ENCODE measurements at regions not wholly inside any gene's neighbourhood (a gene's known extent, or its start where the extent isn't known, plus 50 kb on each side); places are given as distances from the start of the nearest gene placed in this dataset.
"Not testable (repeated sequence)": the region's sequence is repeated elsewhere in the genome, so short reads cannot be mapped to it uniquely, and the experiment has no call there.

DNA sequence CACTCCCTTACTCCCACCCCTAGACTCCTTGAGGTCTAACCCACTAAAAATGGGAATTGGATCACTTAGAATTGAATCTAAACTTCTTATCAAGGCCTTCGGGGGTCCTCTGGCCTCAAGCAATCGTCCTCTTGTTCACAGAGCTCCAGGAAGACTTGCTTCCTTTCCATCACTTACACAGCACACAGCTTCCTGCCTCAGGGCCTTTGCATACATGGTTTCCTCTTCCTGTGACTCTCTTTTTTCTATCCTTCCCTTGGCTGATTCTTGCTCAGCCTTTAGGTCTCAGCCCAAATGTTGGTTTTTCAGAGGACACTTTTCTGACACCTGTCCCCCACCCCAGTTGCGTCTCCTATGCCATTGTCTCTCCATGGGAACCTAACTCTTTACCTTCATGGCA is 50.0 kb upstream of the ALDH1B1 start:
- intact Hi-C loops (cut with micrococcal nuclease) = loop anchor here (10.0 kb wide), 1 partner anchor 58 kb away; no protein-coding TSS in a partner anchor

DNA sequence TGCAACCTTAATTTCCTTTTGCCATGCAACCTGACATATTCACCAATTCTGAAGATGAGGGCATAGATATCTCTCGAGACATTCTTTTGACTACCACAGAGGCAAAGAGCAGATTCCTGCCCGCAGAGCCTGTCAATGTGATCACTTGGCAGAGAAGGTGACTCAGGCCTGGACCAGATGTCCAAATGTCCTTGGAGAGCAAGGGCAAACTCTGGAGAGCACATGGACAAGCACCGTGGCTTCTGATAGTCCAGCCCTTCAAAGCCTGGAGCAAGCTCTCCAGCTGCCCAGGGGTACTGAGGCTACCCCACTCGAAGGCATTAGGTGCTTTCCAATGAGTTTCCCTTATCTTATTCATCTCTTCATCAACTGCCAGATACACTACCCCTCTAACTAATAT is 50.4 kb upstream of the ALDH1B1 start:
- intact Hi-C loops (cut with micrococcal nuclease) = loop anchor here (10.0 kb wide), 1 partner anchor 57 kb away; no protein-coding TSS in a partner anchor

DNA sequence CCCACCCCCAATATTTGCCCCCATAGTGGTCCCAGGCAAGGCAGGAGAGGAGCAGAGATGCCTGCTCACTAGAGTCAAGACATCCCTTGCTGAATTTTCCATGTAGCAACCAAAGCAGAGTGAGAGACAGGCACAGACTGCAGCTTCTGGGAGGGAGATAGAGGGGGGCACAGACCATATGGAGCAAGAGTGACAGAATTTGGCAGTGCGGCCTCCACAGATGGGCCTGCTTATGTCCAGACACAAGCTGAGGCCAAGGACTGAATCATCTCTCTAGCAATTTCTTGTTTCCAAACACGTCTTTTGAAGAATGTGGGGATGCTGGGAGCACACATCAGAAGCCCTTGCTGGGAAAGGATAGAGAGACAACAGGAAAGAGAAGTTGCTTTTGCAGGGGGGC is 53.0 kb upstream of the ALDH1B1 start:
- intact Hi-C loops (cut with micrococcal nuclease) = no loop called here

DNA sequence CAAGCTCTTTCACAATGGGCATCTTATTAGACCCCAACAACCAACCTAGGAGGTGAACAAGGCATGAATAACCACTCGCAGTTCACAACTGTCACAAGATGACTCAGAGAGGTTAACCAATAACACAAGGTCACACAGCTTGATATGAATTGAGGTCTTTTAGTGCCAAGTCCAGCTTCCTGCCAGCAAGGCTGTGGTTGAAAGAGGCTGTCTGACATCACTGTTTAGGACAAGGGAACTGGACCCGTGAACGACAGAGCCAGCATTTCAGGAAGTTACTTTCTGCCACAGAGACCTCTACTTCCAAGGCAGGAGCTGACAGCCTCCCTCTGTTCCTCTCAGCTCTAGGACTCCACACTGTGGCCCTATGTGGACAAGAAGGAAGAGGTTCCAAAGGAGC is 53.4 kb upstream of the ALDH1B1 start:
- intact Hi-C loops (cut with micrococcal nuclease) = no loop called here

DNA sequence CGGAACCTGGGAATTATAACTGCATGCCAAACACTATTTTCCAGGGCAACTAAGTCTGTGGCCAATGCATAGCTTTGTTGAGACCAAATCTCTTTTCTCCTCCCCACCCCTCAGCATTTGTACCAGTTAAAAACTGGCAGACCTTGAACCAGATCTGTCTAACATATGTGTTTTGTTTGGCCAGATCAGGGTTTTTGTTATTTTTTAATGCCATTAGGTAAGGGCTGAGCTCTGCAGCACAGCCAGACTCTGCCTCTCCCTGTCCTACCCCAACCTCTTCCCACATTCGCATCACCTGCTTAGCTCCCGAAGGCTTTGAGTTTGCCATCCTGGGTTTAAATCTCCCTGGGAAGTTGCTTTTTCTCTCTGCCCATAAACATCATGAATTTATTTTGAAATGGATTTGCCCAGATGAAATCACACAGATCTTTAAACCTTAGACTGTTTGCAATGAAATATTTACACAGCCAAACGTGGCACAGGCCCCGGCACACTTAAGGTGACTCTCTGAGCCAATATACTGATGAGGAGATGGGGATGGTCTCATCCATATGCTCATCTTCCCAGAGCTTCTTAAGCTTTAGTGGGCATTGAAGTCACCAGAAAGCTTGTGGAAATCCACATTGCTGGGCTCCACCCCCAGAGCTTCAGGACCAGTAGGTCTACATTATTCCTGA is 54.0 kb upstream of the ALDH1B1 start:
- intact Hi-C loops (cut with micrococcal nuclease) = no loop called here

DNA sequence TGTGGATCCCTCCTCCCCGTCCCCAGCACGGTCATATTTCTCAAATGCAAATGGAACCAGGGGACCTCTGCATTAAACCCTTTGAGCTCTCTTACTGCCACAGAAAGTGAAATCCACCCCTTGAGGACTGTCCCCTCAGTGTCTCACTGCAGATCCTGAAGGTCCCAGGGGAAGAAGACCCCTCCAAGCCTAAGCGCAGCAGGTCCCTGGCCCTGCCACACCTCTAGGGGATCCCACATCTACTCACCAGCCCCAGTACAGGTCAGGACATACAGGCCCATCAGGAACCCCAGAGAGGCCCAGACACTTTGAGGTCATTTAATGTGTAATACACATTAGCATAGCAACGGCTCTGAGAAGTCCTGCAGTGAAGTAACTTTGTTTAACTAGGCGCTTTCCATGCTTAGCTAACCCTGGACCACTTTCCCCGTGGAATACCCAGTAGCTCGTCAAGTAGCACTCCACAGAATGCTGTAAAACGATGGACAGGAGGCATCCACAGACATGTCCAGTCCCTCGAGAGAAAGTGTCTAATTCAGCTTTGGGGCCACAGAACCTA is 54.7 kb upstream of the ALDH1B1 start:
- intact Hi-C loops (cut with micrococcal nuclease) = no loop called here

DNA sequence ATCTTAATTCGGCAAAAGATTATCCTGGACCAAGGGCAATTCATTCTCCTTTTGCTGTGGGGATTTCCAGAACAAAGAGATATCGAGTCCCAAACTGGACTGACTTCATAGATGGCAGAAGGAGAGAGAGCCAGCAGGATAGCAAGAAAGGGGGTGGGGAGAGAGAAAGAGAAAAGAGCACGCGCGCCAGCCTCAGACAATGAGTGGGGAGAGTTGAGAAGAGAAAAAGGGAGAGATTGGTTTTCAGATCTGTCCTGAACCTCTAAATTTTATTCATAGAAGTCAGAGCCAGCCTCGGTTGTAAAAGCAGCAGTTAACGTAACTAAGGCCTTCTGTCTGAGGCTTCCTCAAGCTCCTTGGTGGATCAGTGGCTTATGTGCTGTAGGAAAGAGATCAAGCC is 55.3 kb upstream of the ALDH1B1 start:
- intact Hi-C loops (cut with micrococcal nuclease) = no loop called here

DNA sequence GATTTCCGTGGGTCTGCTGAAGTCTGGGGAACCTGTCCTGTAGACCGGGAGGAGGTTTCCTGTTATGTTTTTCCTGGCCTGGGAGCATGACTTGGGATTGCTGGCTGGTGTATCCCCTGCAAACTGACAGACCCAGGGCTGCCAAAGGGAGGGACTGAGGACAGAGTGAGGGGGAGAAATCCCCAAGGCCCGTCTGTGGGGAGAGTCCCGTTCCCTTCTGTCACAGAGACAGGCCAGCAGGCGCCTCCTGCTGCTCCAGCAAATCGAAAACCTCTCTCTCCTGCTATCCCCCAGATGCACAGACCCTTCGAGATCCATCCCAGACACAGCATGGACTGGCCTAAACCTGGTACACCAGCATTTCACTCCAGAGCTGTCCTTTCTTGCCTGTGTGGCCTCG is 56.2 kb upstream of the ALDH1B1 start:
- intact Hi-C loops (cut with micrococcal nuclease) = no loop called here

DNA sequence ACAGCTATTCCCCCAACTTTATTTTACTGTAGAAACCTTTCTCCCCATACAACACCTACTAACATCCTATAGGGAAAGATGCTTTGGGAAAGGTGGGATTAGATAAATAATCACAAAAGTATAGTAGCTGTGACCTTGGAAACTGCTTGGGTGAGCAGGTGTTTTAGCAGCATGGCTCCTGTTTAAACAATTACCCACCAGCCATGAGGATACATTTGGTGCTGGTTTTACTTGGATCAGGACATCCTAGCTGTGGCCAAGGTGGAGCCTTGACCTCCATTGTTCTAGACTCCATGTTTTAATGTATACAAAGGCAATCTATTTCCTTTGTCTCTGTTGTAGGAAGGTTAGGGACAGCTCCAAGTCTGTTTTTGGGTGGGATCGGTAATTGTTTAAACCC is 56.8 kb upstream of the ALDH1B1 start:
- intact Hi-C loops (cut with micrococcal nuclease) = no loop called here

DNA sequence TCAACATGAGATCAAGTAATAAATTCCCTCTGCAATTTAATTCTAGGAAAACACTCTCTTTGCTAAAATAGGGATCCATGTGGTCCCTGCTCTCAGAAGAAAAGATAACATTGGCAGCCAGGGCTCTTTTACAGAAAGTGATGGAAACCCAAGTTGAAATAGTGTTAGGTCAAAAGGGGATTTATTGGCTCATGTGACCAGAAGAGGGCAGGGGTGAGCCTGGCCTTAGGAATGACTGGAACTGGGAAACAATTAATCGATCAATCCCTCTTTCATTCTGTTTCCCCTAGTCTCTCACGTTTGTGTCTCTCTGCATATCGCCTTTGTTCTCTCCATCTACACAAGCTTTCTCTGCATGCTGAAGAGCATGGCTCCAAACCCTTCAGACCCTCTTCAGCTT is 58.3 kb upstream of the ALDH1B1 start:
- intact Hi-C loops (cut with micrococcal nuclease) = no loop called here

DNA sequence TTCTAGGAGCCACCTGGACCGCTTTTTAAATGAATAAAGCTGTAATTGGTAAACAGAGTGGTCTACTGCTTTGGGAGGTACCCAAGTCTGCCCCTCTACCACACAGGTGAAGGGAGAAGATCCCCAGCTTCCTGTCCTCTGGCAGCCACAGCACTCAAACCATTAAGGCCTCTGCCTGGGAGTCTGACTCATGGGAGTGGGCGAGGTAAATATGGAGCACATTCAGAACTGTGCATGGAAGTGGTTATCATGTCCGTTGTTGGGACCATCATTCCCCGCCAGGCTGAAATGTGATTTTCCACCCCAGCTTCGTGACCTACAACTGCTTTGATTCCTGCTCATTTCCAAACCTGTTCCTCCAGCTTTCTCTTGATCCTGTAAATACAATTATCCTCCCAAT is 59.5 kb upstream of the ALDH1B1 start:
- intact Hi-C loops (cut with micrococcal nuclease) = no loop called here

DNA sequence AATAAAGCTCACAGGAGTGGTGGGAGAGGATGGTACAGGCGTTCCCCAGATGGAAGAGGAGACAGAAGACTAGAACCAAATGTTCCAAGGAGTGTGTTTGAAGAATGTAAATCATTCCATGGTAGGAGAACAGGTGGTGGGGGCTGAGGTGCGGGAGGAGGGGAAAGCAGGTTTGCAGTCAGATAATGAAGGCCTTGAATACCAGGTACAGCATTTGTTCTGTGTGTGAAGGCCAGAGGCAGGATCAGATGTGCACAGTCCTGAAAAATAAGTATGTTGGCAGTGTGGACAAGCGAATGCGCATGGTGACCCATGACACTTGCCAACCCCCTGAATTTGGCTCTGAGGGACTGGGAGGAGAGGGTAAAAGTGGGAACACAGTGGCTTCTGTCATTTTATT is 59.9 kb upstream of the ALDH1B1 start:
- intact Hi-C loops (cut with micrococcal nuclease) = no loop called here

DNA sequence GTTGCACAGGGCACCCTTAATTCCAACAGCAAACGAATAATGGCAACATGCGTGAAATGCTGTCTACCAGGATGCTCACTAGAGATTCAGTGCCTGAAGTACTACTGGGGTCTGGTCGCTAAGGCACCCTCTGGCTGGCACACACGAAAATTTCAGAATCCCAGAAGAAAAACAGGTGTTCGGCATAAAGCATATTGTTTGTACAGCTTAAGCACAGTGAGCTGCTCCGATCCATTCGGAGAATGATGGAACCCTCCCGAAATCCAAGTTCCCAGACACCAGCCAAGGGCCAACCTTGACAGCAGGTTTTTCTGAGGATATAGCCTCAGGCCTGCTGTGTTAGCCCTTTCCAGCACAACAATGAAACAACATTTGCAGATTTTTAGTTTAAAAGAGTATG is 61.4 kb upstream of the ALDH1B1 start:
- intact Hi-C loops (cut with micrococcal nuclease) = no loop called here

DNA sequence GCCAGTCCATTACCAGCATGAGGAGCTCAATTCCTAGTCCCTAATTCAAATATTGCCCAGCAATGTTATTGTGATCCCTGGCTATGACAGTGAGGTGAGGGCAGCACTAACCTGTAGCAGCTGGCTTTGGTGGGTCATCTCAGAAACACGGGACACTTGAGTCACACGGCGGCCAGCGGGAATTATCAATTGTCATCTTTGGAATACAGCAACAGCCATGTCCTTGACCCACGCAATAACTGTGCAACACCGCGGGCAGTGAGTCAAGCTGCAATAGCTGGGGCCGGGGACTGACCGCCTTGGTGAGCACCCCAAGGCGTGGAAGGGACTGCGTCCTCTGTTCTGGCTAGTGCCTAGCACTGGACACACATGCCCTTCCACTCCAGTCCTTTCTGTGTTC is 62.5 kb upstream of the ALDH1B1 start:
- intact Hi-C loops (cut with micrococcal nuclease) = loop anchor here (2.0 kb wide), 1 partner anchor 31 kb away; no protein-coding TSS in a partner anchor

DNA sequence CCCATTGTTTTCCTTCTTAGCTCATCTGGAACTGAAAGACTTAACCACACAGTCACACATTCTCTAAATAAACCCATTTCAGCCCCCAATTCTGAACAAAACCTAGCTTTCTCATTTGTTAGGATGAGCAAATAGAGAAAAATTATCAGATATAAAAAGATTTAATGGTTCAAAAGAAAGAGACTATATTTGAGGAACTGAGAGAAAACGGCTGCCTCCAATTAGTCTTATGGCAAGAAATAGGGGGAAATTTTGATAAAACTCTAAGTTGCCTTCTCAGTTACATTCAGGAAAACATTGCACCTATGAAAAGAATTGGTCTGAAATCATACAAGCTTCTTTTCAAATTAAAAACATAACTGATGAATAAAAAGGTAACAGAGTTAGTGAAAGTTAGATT is 63.7 kb upstream of the ALDH1B1 start:
- intact Hi-C loops (cut with micrococcal nuclease) = loop anchor here (2.0 kb wide), 1 partner anchor 30 kb away; no protein-coding TSS in a partner anchor

DNA sequence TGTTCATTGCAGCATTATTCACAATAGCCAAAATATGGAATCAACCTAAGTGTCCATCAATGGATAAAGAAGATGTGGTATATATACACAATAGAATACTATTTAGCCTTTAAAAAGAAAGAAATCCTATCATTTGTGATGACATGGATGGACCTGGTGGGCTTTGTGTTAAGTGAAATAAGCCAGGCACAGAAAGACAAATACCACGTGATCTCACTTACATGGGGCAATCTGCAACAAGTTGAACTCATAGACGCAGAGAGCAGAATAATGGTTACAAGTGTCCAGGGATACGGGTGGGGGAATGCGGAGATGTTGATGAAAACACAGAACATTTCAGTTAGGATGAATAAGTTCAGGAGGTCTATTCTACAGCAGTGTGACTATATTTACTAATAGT is 66.4 kb upstream of the ALDH1B1 start:
- intact Hi-C loops (cut with micrococcal nuclease) = no loop called here

DNA sequence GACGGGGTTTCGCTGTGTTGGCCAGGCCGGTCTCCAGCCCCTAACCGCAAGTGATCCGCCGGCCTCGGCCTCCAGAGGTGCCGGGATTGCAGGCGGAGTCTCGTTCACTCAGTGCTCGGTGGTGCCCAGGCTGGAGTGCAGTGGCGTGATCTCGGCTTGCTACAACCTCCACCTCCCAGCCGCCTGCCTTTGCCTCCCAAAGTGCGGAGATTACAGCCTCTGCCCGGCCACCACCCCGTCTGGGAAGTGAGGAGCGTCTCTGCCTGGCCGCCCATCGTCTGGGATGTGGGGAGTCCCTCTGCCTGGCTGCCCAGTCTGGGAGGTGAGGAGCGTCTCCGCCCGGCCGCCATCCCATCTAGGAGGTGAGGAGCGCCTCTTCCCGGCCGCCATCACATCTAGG is 68.3 kb upstream of the ALDH1B1 start:
- intact Hi-C loops (cut with micrococcal nuclease) = not testable (repeated sequence)

DNA sequence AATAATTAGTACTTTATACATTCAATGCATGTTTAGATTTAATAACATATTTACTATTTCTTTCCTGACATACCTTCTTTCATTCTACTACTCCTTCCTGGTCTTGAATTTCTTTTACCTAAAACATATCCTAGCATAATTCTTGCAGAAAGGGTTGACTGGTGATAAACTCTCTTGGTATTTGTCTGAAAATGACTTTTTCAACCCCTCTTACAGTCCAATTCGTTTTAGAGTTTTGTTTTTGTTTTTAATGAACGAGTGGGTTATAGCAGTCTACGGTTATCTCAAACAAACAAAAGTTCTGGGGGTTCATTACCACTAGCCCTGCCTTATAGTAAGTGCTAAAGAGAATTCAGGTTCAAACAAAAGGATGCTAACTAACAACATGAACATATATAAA is 69.6 kb upstream of the ALDH1B1 start:
- intact Hi-C loops (cut with micrococcal nuclease) = no loop called here

DNA sequence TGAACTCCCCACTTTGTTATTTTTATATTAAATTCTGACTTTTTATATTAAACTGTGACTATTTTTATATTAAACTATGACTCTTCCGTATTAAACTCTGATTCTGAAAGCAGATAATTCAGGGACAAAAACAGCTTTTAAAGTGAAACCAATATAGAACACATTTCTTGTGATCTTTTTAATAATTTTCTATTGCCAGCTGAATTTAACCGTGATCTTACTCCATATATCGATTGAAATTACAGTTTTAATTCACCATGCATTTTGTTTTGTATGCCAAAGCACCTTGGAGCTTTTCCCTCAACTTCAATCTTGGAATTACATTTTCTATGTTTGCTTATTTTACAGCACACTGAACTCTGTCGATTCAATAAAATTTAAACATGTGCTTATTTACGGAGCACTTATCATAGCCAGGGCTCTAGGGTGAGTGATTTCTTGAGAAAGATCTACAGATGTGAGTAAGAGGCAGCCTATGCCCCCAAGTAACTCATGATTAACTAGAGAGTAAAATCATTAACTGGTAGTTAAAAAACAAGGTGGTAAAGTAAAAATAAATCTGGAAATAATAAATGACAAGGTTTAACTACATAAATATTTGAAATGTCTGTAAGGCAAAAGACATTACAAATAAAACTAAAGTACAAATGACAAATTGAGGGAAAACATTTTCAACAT is 72.9 kb upstream of the ALDH1B1 start:
- intact Hi-C loops (cut with micrococcal nuclease) = no loop called here

DNA sequence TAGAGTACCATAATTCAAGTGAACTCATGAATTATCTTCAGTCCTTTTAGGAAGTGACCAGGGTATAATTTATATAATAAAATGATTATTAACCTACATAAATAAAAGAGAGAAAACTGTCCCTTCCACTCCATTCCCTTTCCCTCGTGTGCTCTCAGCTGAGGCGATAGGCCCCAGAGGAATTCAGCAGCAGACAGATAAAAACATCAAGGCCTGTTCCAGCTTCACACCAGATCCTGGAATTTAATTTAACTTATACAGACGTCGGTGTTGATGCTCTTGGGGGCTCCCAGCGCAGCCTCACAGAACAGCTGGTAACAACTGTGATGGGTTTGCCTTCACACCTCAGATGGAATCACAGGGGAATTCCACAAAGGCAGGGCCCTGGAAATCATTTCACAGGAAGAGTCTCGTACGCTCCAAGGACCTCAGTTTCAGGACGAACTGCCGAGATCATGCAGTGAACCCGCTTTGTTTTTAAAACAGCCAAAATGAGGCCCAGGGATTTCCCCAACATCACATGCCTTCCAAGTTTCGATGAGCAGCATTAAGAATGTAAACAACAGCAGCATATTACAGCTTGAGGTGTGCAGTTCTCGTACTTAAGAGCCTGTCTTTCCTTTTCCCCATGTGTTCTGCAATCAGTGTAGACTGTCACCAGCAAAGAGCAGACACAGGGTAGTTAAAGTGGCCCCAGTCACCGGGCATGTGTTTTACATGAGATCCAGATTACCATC is 73.6 kb upstream of the ALDH1B1 start:
- intact Hi-C loops (cut with micrococcal nuclease) = no loop called here

DNA sequence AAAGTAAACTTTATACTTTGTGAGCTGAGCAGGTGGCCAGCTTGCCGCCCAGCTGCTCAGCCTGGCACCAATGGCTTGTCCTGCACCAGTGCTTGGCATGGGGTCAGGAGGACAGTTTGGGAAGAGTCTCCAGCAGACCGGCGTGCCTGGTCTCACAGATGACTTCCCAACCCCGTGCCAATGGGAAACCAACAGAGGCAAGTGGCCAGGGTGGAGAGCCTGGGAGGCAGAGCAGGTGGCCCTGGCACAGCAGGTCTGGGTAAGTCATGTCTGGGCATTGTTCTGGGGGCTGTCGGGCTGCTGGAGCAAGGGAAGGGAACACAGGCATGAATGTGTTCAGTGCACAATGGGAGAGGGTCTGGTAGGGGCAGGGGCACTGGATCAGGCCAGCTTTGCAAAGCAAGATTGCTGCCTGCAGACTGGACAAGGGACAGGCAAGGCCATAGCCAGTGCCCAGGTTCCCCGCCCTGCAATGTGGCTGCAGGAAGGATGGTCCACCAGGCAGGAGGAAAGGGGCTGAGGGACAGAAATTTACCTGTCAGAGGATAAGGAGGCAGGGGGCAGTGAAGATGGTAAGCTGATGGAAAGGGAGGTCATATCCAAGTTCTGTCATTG is 76.2 kb upstream of the ALDH1B1 start:
- intact Hi-C loops (cut with micrococcal nuclease) = no loop called here
